AG04450 (cell line): ENCODE measurements at regions not wholly inside any gene's neighbourhood (a gene's known extent, or its start where the extent isn't known, plus 50 kb on each side); places are given as distances from the start of the nearest gene placed in this dataset.

ENCODE experiments used
- CTCF ChIA-PET: fragments of 300-600, 350-600 bp; formaldehyde crosslinking; extraction: SDS; loops from one replicate; lab custom pipeline; 2022; ENCODE audit warnings: antibody characterized with exemption, inconsistent platforms; lab: Charles Lee
- POLR2A ChIA-PET: fragments of 350-600 bp; formaldehyde crosslinking; extraction: SDS; loops from one replicate; lab custom pipeline; 2021; ENCODE audit warnings: antibody characterized with exemption, inconsistent platforms; lab: Yijun Ruan, JAX
- DNase-seq: peaks from one replicate; pipeline ENCODE4 v3.0.0-alpha.2; 2011; ENCODE audit warnings: low read depth, low spot score
- H3K27ac ChIP-seq: one replicate; pipeline ENCODE4 v1.5.1; 2012; ENCODE audit warnings: low read depth, low read length, control low read depth
- H3K27me3 ChIP-seq: one replicate; pipeline ENCODE4 v1.6.0; 2012; ENCODE audit warnings: low read length; ENCODE audit not compliant: control insufficient read depth, insufficient read depth
- H3K4me3 ChIP-seq: 2 replicates; pipeline ENCODE4 v1.5.1; 2011; ENCODE audit warnings: mild to moderate bottlenecking, low read depth, low read length, control low read depth
- H3K9me3 ChIP-seq: 2 replicates; pipeline ENCODE4 v1.5.1; 2012; ENCODE audit warnings: low read length; ENCODE audit not compliant: control insufficient read depth, insufficient read depth
- TF ChIP-seq, protein P1 (sequence below): IDR thresholded peaks from 2 replicates; pipeline ENCODE4 v1.5.1; 2011; ENCODE audit warnings: low read depth, low read length, control low read depth, inconsistent platforms

DNA sequence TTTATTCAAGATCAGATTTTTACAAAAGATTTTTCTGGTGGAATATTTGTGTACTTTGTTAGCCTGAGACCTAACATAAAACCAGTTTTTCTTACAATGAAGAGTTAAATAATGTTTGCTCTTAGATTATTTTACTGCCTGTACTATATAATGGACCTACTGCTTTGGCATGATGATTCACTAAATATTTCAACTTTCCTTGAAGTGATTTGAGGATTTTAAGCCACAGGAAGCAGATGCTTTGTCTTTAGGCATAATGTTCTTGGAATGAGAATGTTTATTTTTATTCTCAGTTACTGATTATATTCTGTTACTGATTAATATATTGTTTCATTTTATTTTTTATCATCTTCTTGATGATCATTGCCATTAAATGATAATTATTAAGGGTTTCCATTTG, 175.3 kb upstream of the LRP1B start:
- ChIA-PET POLR2A (no interaction called here), CTCF (no interaction called here)
- H3K9me3 ChIP-seq = peaks cover 7% of the 10 kb centered on the region; the same call in 1 of the 2 replicates
- TF ChIP-seq, protein P1, sequence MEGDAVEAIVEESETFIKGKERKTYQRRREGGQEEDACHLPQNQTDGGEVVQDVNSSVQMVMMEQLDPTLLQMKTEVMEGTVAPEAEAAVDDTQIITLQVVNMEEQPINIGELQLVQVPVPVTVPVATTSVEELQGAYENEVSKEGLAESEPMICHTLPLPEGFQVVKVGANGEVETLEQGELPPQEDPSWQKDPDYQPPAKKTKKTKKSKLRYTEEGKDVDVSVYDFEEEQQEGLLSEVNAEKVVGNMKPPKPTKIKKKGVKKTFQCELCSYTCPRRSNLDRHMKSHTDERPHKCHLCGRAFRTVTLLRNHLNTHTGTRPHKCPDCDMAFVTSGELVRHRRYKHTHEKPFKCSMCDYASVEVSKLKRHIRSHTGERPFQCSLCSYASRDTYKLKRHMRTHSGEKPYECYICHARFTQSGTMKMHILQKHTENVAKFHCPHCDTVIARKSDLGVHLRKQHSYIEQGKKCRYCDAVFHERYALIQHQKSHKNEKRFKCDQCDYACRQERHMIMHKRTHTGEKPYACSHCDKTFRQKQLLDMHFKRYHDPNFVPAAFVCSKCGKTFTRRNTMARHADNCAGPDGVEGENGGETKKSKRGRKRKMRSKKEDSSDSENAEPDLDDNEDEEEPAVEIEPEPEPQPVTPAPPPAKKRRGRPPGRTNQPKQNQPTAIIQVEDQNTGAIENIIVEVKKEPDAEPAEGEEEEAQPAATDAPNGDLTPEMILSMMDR = no peak
- DNase-seq = no peak
- H3K27me3 ChIP-seq = no peaks in the 10 kb centered on the region
- no peak overlapping the region for H3K27ac ChIP-seq
- no peak overlapping the region for H3K4me3 ChIP-seq

DNA sequence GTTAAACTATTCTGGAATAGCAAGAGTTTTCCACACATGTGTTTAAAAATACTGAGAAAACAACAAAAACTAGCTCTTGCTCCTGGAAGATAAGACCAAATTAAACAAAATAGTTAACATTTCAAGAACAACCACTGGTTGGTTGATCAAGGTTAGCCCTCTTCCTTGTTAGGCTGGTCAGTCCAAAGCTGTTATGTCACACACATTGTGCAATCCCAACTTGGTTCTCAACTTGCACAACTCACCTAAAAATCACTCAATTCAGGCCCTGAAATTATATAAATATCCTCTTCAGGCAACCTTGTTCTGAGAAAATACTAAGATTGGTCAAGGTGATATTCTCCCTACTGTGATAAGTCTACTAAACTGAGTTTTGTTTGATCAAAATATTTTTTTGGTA, 169.7 kb upstream of the LRP1B start:
- CTCF ChIA-PET = interaction anchor here (0.7 kb wide), 1 partner anchor 1832 kb away, joined by 3 read pairs; no protein-coding TSS in a partner anchor
- Histone ChIP-seq H3K9me3 (no peaks in the 10 kb centered on the region), H3K27me3 (no peaks in the 10 kb centered on the region), H3K27ac (no peak overlapping the region), H3K4me3 (no peak overlapping the region)
- POLR2A ChIA-PET = no interaction called here
- TF ChIP-seq, protein P1 = no peak
- DNase-seq = no peak

DNA sequence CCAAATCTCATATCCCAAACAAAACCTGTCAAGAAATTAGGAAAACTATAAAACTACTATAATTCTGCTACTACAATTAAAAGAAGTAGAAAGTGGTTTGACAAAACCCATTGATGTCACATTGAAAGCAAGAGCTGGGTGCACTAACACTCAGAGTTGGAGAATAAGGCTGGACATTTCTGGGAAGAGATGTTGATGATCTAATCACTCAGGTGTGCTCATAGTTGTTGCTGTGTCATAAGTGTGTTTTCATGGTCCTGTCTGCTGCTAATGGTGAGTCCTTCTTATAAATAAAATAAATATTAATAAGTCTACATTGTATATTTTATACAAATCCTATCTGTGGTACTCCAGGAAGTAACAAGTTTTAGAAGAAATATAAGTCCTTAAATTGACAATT, 168.2 kb upstream of the LRP1B start:
- H3K4me3 ChIP-seq = no peak overlapping the region
- ChIA-PET CTCF (interaction anchor here (0.7 kb wide), 1 partner anchor 465 kb away, joined by 3 read pairs; no protein-coding TSS in a partner anchor), POLR2A (no interaction called here)
- H3K27ac ChIP-seq = no peak overlapping the region
- DNase-seq = no peak
- H3K27me3 ChIP-seq = no peaks in the 10 kb centered on the region
- TF ChIP-seq, protein P1 = no peak
- H3K9me3 ChIP-seq = no peaks in the 10 kb centered on the region

DNA sequence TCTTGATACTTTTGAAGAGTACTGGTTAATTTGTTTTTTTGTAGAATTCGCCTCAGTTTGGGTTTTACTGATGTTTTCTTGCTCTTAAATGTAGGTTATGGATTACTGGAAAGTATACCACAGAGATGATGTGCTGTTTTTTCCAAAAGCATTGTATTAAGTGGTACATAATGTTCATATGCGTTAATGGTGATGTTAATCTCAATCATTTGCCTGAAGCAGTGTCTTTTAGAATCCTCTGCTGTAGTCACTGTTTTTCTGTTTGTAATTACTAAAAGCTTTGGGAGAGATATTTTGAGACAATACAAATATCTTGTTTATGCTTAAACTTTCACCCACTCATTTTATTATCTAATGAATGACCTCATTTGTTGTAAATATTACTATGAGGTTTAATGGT, 163.4 kb upstream of the LRP1B start:
- ChIA-PET CTCF (no interaction called here), POLR2A (no interaction called here)
- H3K27me3 ChIP-seq = no peaks in the 10 kb centered on the region
- H3K4me3 ChIP-seq = no peak overlapping the region
- TF ChIP-seq, protein P1 = no peak
- no peak overlapping the region for H3K27ac ChIP-seq
- DNase-seq = no peak
- no peaks in the 10 kb centered on the region for H3K9me3 ChIP-seq

DNA sequence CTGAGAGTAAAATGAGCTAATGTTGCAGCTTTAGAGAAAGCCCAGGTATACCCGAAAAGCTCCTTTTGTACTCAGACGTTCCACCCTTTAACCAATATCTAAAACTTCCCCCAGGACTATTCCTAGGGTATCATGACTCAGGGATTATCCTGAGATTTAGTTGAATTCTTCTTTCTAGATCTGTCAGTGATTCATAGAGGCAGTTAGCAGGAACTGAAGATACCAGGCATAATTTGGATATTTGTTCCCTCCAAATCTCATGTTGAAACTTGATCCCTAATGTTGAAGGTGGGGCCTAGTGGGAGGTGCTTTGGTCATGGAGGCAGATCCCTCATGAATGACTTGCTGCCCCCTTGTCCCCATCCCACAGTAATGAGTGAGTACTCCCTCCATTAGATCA, 161.2 kb upstream of the LRP1B start:
- Histone ChIP-seq H3K27me3 (no peaks in the 10 kb centered on the region), H3K27ac (no peak overlapping the region), H3K9me3 (no peaks in the 10 kb centered on the region), H3K4me3 (no peak overlapping the region)
- CTCF ChIA-PET = interaction anchor here (0.6 kb wide), 1 partner anchor 24 kb away, joined by 3 read pairs; no protein-coding TSS in a partner anchor
- no peak for DNase-seq
- POLR2A ChIA-PET = no interaction called here
- TF ChIP-seq, protein P1 = no peak
